Stimulated activated effector memory CD8-positive, alpha-beta T cell treated with anti-CD3 and anti-CD28 coated beads, Interleukin-12 subunit alpha, Interleukin-12 subunit beta, amount 100 ng/mL, for 72 hours (primary cell): ENCODE measurements at regions not wholly inside any gene's neighbourhood (a gene's known extent, or its start where the extent isn't known, plus 50 kb on each side); places are given as distances from the start of the nearest gene placed in this dataset.
A peak's percentile ranks its signal among the peaks of the same experiment; 100 is the strongest.

Source experiments
- ATAC-seq: fragments of 150-1000 bp; cut with Tn5 transposase; 2 replicates; pipeline ENCODE4 v1.10.0; 2021
- DNase-seq, 2 donors: peaks; one replicate each; pipeline ENCODE4 v3.0.0; 2021 to 2022; ENCODE audit warnings: low spot score in 2 of 2
- H3K27ac Mint-ChIP-seq: one replicate; pipeline ENCODE4 v1.8.0; 2022; ENCODE audit warnings: mild to moderate bottlenecking, mixed read lengths
- H3K36me3 Mint-ChIP-seq: one replicate; pipeline ENCODE4 v1.8.0; 2022; ENCODE audit warnings: mild to moderate bottlenecking, mixed read lengths
- H3K4me1 Mint-ChIP-seq: one replicate; pipeline ENCODE4 v1.8.0; 2022; ENCODE audit warnings: mixed read lengths
- H3K4me3 Mint-ChIP-seq: one replicate; pipeline ENCODE4 v1.8.0; 2022; ENCODE audit warnings: mild to moderate bottlenecking, mixed read lengths
- H3K9me3 Mint-ChIP-seq: one replicate; pipeline ENCODE4 v1.8.0; 2022; ENCODE audit warnings: mixed read lengths

GRCh38 chr10:42928064-42928463 lies 145.5 kb downstream of the BMS1 start:
- Mint-ChIP-seq H3K4me1 (peaks cover 7% of the 10 kb centered on the region), H3K4me3 (no peak overlapping the region), H3K9me3 (peaks cover under 1% of the 10 kb centered on the region), H3K36me3 (no peaks in the 10 kb centered on the region), H3K27ac (no peak overlapping the region)
- DNase-seq: no peak
- no peak for ATAC-seq

GRCh38 chr10:42929236-42929635 lies 146.6 kb downstream of the BMS1 start:
- DNase-seq (no peak), ATAC-seq (no peak)
- Mint-ChIP-seq H3K36me3 (no peaks in the 10 kb centered on the region), H3K27ac (no peak overlapping the region), H3K4me1 (peaks cover 17% of the 10 kb centered on the region), H3K9me3 (no peaks in the 10 kb centered on the region), H3K4me3 (no peak overlapping the region)

GRCh38 chr10:42929993-42930392 lies 146.9 kb upstream of the RET start:
- Mint-ChIP-seq H3K4me3 (no peak overlapping the region), H3K27ac (no peak overlapping the region), H3K36me3 (no peaks in the 10 kb centered on the region), H3K9me3 (no peaks in the 10 kb centered on the region), H3K4me1 (peaks cover 22% of the 10 kb centered on the region)
- DNase-seq (no peak), ATAC-seq (no peak)

- ATAC-seq (no peak), DNase-seq (no peak)
- H3K4me1 Mint-ChIP-seq: peaks cover 22% of the 10 kb centered on the region
- no peaks in the 10 kb centered on the region for H3K36me3 Mint-ChIP-seq
- no peak overlapping the region for H3K4me3 Mint-ChIP-seq
- H3K27ac Mint-ChIP-seq: no peak overlapping the region
- no peaks in the 10 kb centered on the region for H3K9me3 Mint-ChIP-seq
Measured at GRCh38 chr10:42930516-42931192, 146.2 kb upstream of the RET start.

GRCh38 chr10:42932116-42932515 lies 144.8 kb upstream of the RET start:
- Mint-ChIP-seq H3K36me3 (no peaks in the 10 kb centered on the region), H3K4me3 (no peak overlapping the region), H3K27ac (no peak overlapping the region), H3K4me1 (peaks cover 22% of the 10 kb centered on the region), H3K9me3 (no peaks in the 10 kb centered on the region)
- DNase-seq: no peak
- ATAC-seq: no peak

- no peak for DNase-seq
- Mint-ChIP-seq H3K27ac (no peak overlapping the region), H3K4me3 (peak overlapping the region; percentile 59), H3K36me3 (no peaks in the 10 kb centered on the region), H3K9me3 (no peaks in the 10 kb centered on the region), H3K4me1 (peaks cover 22% of the 10 kb centered on the region)
- peak; percentile 3 for ATAC-seq
Measured at GRCh38 chr10:42932735-42933447, 144.0 kb upstream of the RET start.

- DNase-seq: no peak
- Mint-ChIP-seq H3K27ac (no peak overlapping the region), H3K9me3 (no peaks in the 10 kb centered on the region), H3K36me3 (no peaks in the 10 kb centered on the region), H3K4me1 (peaks cover 22% of the 10 kb centered on the region), H3K4me3 (peak overlapping the region; percentile 59)
- ATAC-seq: peak; percentile 24
Measured at GRCh38 chr10:42933448-42934340, 143.2 kb upstream of the RET start.

GRCh38 chr10:42934351-42934811 lies 142.5 kb upstream of the RET start:
- H3K9me3 Mint-ChIP-seq: no peaks in the 10 kb centered on the region
- ATAC-seq: no peak
- DNase-seq: no peak
- no peak overlapping the region for H3K27ac Mint-ChIP-seq
- H3K4me3 Mint-ChIP-seq: peak overlapping the region; percentile 59
- no peaks in the 10 kb centered on the region for H3K36me3 Mint-ChIP-seq
- H3K4me1 Mint-ChIP-seq: peaks cover 22% of the 10 kb centered on the region

GRCh38 chr10:42934842-42935241 lies 142.0 kb upstream of the RET start:
- Mint-ChIP-seq H3K27ac (no peak overlapping the region), H3K4me3 (peak overlapping the region; percentile 59), H3K4me1 (peaks cover 22% of the 10 kb centered on the region), H3K9me3 (no peaks in the 10 kb centered on the region), H3K36me3 (no peaks in the 10 kb centered on the region)
- ATAC-seq: no peak
- no peak for DNase-seq

- no peaks in the 10 kb centered on the region for H3K9me3 Mint-ChIP-seq
- no peak overlapping the region for H3K4me3 Mint-ChIP-seq
- H3K36me3 Mint-ChIP-seq: no peaks in the 10 kb centered on the region
- no peak for DNase-seq
- peaks cover 22% of the 10 kb centered on the region for H3K4me1 Mint-ChIP-seq
- no peak for ATAC-seq
- no peak overlapping the region for H3K27ac Mint-ChIP-seq
Measured at GRCh38 chr10:42935466-42935865, 141.4 kb upstream of the RET start.

- no peak for DNase-seq
- Mint-ChIP-seq H3K27ac (no peak overlapping the region), H3K9me3 (no peaks in the 10 kb centered on the region), H3K36me3 (no peaks in the 10 kb centered on the region), H3K4me3 (no peak overlapping the region), H3K4me1 (peaks cover 22% of the 10 kb centered on the region)
- no peak for ATAC-seq
Measured at GRCh38 chr10:42936580-42936979, 140.3 kb upstream of the RET start.

GRCh38 chr10:42937048-42937447 lies 139.8 kb upstream of the RET start:
- H3K4me3 Mint-ChIP-seq: no peak overlapping the region
- H3K4me1 Mint-ChIP-seq: peaks cover 22% of the 10 kb centered on the region
- ATAC-seq (no peak), DNase-seq (no peak)
- H3K9me3 Mint-ChIP-seq: no peaks in the 10 kb centered on the region
- H3K36me3 Mint-ChIP-seq: no peaks in the 10 kb centered on the region
- no peak overlapping the region for H3K27ac Mint-ChIP-seq

- H3K36me3 Mint-ChIP-seq: no peaks in the 10 kb centered on the region
- H3K9me3 Mint-ChIP-seq: no peaks in the 10 kb centered on the region
- H3K4me1 Mint-ChIP-seq: peaks cover 19% of the 10 kb centered on the region
- DNase-seq: peak in 1 of 2 donors; percentile 30
- no peak overlapping the region for H3K4me3 Mint-ChIP-seq
- no peak for ATAC-seq
- H3K27ac Mint-ChIP-seq: no peak overlapping the region
Measured at GRCh38 chr10:42937649-42938180, 139.2 kb upstream of the RET start.

GRCh38 chr10:42938351-42938750 lies 138.5 kb upstream of the RET start:
- Mint-ChIP-seq H3K4me1 (peaks cover 12% of the 10 kb centered on the region), H3K36me3 (no peaks in the 10 kb centered on the region), H3K4me3 (no peak overlapping the region), H3K27ac (no peak overlapping the region), H3K9me3 (no peaks in the 10 kb centered on the region)
- DNase-seq (peak in 1 of 2 donors; percentile 36), ATAC-seq (no peak)

- no peak for DNase-seq
- Mint-ChIP-seq H3K9me3 (no peaks in the 10 kb centered on the region), H3K4me1 (peaks cover 5% of the 10 kb centered on the region)
Measured at GRCh38 chr10:42939237-42939636, 137.6 kb upstream of the RET start.

More at GRCh38 chr10:42939237-42939636, 137.6 kb upstream of the RET start:
- no peak for ATAC-seq
- Mint-ChIP-seq H3K4me3 (no peak overlapping the region), H3K36me3 (no peaks in the 10 kb centered on the region), H3K27ac (no peak overlapping the region)
